ENCODE measurements at regions not wholly inside any gene's neighbourhood (a gene's known extent, or its start where the extent isn't known, plus 50 kb on each side); places are given as distances from the start of the nearest gene placed in this dataset.

GRCh38 chr4:176593943-176594342, 198.8 kb downstream of the VEGFC start:
- TF ChIP-seq CTCF (conservative IDR thresholded peaks at IDR 0.05) (no peak), EZH2 (IDR thresholded peaks at IDR 0.05; ENCODE audit: low read depth) (no peak)
